ENCODE measurements at regions not wholly inside any gene's neighbourhood (a gene's known extent, or its start where the extent isn't known, plus 50 kb on each side); places are given as distances from the start of the nearest gene placed in this dataset.

DNA sequence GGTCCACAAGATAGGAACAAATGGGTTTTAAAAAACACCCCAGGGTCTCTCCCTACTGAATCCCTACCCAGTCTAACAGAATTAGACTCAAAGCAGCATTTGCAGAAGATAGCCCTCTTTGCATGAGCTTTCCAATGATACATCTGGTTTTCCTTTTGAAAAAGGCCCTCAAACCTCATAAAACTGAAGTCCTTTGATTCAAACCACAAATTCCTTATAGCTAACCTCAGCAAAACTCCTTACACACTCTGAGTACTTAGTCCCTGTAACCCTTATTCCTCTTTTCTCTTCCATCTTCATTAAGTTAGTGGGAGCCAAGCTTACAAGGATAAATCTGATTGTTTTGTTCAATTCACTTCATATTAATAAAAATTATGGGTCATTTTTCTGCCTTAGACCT is 90.5 kb upstream of the TNC start:
- Histone ChIP-seq H3K27me3 (ENCODE audit: control insufficient read depth in 1 of 2, insufficient read depth in 2 of 2, low read length in 2 of 2) (0 out of 5 replicates have a peak, but pooled peaks cover 0 to 3% of the 10 kb centered on the region in 2 experiments), H4K20me1 (ENCODE audit: insufficient read depth, low read length) (no peaks in the 10 kb centered on the region), H3K4me1 (ENCODE audit: insufficient read depth, low read length) (no peaks in the 10 kb centered on the region), H2AFZ (ENCODE audit: low read length) (no peak overlapping the region), H3K36me3 (replicated peaks in 1 of 2; ENCODE audit: control insufficient read depth in 1 of 2, insufficient read depth in 2 of 2, low read length in 2 of 2) (no peaks in the 10 kb centered on the region), H3K4me3 (replicated peaks in 1 of 3; ENCODE audit: insufficient read depth in 1 of 3, low read depth in 2 of 3, low read length in 3 of 3) (no peak overlapping the region), H3K9me3 (ENCODE audit: low read length) (no peaks in the 10 kb centered on the region), H3K79me2 (ENCODE audit: insufficient read depth, low read length) (no peaks in the 10 kb centered on the region), H3K9ac (ENCODE audit: insufficient read depth, low read depth, low read length) (no peak overlapping the region), H3K27ac (ENCODE audit: extremely low read length, insufficient read depth, low read length) (no peak overlapping the region), H3K4me2 (ENCODE audit: low read depth, low read length) (no peak overlapping the region)
- in situ Hi-C loops (cut with HindIII; ENCODE audit: extremely low pct_ligation_motif_present, low pct_unique_long_range_greater_than_20kb) = no loop called here
- TF ChIP-seq NR2F6 (IDR thresholded peaks at IDR 0.05) (no peak), NR2F6 (CRISPR knock-in tag; IDR thresholded peaks at IDR 0.05) (no peak), ZNF431 (CRISPR knock-in tag; IDR thresholded peaks at IDR 0.05; ENCODE audit: borderline replicate concordance, low read depth) (no peak), MEIS2 (CRISPR knock-in tag; IDR thresholded peaks at IDR 0.05) (no peak), REXO4 (CRISPR knock-in tag; IDR thresholded peaks at IDR 0.05; ENCODE audit: borderline replicate concordance) (no peak), ZNF383 (CRISPR knock-in tag; IDR thresholded peaks at IDR 0.05; ENCODE audit: borderline replicate concordance) (no peak)
- TF ChIP-seq, protein P1, sequence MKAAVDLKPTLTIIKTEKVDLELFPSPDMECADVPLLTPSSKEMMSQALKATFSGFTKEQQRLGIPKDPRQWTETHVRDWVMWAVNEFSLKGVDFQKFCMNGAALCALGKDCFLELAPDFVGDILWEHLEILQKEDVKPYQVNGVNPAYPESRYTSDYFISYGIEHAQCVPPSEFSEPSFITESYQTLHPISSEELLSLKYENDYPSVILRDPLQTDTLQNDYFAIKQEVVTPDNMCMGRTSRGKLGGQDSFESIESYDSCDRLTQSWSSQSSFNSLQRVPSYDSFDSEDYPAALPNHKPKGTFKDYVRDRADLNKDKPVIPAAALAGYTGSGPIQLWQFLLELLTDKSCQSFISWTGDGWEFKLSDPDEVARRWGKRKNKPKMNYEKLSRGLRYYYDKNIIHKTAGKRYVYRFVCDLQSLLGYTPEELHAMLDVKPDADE (CRISPR knock-in tag; IDR thresholded peaks at IDR 0.05) = no peak
- FAIRE-seq = no peak
- POLR2A ChIA-PET = no interaction called here
- CTCF ChIA-PET (ENCODE audit: low intra/inter-chr PET ratio, low total read pairs) = no interaction called here
- no peak for ATAC-seq
- DNase-seq (ENCODE audit: low spot score) = no peak
- no TSS peak for BruUV-seq (replicated peaks)
- intact Hi-C loops (cut with micrococcal nuclease; ENCODE audit: unreplicated experiment) = no loop called here

DNA sequence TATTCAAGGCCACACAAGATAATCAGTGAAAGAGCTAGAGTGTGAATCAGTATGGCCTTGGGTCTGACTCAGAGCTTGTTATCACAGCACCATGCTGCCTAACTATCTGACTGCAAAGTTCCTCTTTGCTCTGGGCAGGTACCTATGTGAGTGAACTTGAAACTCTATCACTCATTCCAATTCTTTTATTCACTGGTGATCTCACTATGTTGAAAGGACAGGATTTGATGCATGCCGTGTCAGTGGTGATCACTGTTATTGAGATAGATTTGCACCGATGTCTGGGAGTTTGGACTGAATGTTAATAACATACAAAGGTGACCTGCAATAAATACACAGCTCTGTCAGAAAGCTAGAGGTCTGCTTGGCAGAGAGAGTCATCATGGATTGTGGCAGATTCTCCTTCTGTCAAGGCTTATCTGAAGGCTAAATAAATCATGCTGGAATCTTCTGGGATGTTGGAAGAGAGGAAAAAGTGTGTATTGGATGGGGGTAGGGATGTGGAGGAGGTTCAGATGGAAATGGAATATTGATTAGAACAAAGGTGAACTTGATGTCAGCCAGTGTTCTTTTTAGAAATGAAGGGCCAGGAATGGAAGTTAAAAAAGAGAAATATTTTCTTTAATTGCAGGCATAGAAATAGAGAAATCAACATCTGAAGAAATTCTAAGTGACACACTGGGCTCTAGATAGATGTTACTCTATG is 91.8 kb upstream of the TNC start:
- no peak for DNase-seq (ENCODE audit: low spot score)
- Histone ChIP-seq H3K36me3 (replicated peaks in 1 of 2; ENCODE audit: control insufficient read depth in 1 of 2, insufficient read depth in 2 of 2, low read length in 2 of 2) (no peaks in the 10 kb centered on the region), H2AFZ (ENCODE audit: low read length) (no peak overlapping the region), H3K27ac (ENCODE audit: extremely low read length, insufficient read depth, low read length) (no peak overlapping the region), H3K4me3 (replicated peaks in 1 of 3; ENCODE audit: insufficient read depth in 1 of 3, low read depth in 2 of 3, low read length in 3 of 3) (no peak overlapping the region), H3K9me3 (ENCODE audit: low read length) (no peaks in the 10 kb centered on the region), H3K4me2 (ENCODE audit: low read depth, low read length) (no peak overlapping the region), H3K4me1 (ENCODE audit: insufficient read depth, low read length) (no peaks in the 10 kb centered on the region), H3K9ac (ENCODE audit: insufficient read depth, low read depth, low read length) (no peak overlapping the region), H3K79me2 (ENCODE audit: insufficient read depth, low read length) (no peaks in the 10 kb centered on the region), H4K20me1 (ENCODE audit: insufficient read depth, low read length) (no peaks in the 10 kb centered on the region), H3K27me3 (ENCODE audit: control insufficient read depth in 1 of 2, insufficient read depth in 2 of 2, low read length in 2 of 2) (0 out of 5 replicates have a peak, but pooled peaks cover 0 to 3% of the 10 kb centered on the region in 2 experiments)
- FAIRE-seq = no peak
- ChIA-PET CTCF (ENCODE audit: low intra/inter-chr PET ratio, low total read pairs) (no interaction called here), POLR2A (no interaction called here)
- in situ Hi-C loops (cut with HindIII; ENCODE audit: extremely low pct_ligation_motif_present, low pct_unique_long_range_greater_than_20kb) (no loop called here), intact Hi-C loops (cut with micrococcal nuclease; ENCODE audit: unreplicated experiment) (no loop called here)
- no peak for ATAC-seq
- 0% methylated on average over 2 of the region's 2 CpGs for WGBS (ENCODE audit: low lambda C conversion rate)
- BruUV-seq (replicated peaks) = no TSS peak
- no peak for TF ChIP-seq HIVEP1 (CRISPR knock-in tag; IDR thresholded peaks at IDR 0.05)
- TF ChIP-seq ZNF24 (IDR thresholded peaks at IDR 0.05) = no peak
- TF ChIP-seq HNRNPLL (IDR thresholded peaks at IDR 0.05; ENCODE audit: low read depth, low read length, poor library complexity, severe bottlenecking) = no peak
- TF ChIP-seq, protein P2, sequence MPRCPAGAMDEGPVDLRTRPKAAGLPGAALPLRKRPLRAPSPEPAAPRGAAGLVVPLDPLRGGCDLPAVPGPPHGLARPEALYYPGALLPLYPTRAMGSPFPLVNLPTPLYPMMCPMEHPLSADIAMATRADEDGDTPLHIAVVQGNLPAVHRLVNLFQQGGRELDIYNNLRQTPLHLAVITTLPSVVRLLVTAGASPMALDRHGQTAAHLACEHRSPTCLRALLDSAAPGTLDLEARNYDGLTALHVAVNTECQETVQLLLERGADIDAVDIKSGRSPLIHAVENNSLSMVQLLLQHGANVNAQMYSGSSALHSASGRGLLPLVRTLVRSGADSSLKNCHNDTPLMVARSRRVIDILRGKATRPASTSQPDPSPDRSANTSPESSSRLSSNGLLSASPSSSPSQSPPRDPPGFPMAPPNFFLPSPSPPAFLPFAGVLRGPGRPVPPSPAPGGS (CRISPR knock-in tag; IDR thresholded peaks at IDR 0.05) = no peak
- no peak for TF ChIP-seq TBX2 (CRISPR knock-in tag; IDR thresholded peaks at IDR 0.05; ENCODE audit: borderline replicate concordance)
- no peak for TF ChIP-seq ZNF468 (CRISPR knock-in tag; IDR thresholded peaks at IDR 0.05)
- TF ChIP-seq ZNF772 (CRISPR knock-in tag; IDR thresholded peaks at IDR 0.05) = no peak
- no peak for TF ChIP-seq KAT2B (IDR thresholded peaks at IDR 0.05; ENCODE audit: borderline replicate concordance, low read depth, low read length)
- no peak for TF ChIP-seq STAT5B (CRISPR knock-in tag; IDR thresholded peaks at IDR 0.05)
- TF ChIP-seq ZFX (CRISPR knock-in tag; IDR thresholded peaks at IDR 0.05; ENCODE audit: low read depth) = no peak
